ENCODE measurements at regions not wholly inside any gene's neighbourhood (a gene's known extent, or its start where the extent isn't known, plus 50 kb on each side); places are given as distances from the start of the nearest gene placed in this dataset.

GRCh38 chr10:35743351-35743750 is 101.3 kb upstream of the FZD8 start:
- DNase-seq (ENCODE audit: low spot score), result no peak

DNA sequence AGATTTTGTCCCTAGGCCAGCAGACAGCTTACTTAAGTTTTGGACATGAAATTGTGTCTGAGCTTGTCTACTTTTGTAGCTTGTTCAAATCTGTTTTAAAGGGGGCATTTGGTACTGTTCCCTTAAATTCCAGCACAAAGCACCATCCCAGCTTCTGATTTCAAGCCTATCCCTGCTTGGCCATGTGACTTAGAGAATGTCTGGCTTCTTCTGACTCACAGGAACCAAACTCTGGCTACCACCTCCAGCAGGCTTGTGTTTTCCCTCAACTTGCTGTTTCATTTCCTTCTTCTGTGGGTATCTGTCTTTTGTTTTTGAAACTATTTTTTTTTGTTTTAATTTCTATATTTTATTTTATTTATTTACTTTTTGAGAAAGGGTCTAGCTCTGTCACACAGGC is 97.9 kb upstream of the FZD8 start:
- no peak for DNase-seq (ENCODE audit: low spot score)

GRCh38 chr10:35735412-35735811 is 93.3 kb upstream of the FZD8 start:
- no peak for DNase-seq (ENCODE audit: low spot score)

- DNase-seq (ENCODE audit: low spot score), result no peak
Observed at GRCh38 chr10:35731828-35732227, 89.7 kb upstream of the FZD8 start.

DNA sequence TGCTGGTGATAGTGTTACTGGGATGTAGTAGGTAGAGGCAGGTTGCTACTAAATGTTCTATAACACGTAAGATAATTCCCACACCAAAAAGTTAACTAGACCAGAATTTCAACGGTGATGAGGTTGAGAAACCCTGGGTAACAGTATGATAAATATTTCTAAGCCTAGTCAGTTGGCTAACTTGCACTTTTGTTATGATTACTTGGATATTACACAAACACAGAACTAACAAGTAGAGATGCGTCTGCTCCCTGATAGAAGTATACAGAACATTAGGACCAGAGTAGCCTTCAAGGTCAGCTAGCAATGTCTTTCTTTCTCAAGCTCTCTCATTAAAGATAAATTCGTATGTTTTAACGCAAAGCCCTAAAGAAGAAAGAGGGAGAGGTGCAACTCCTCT is 86.2 kb upstream of the FZD8 start:
- DNase-seq (ENCODE audit: low spot score), result no peak

DNA sequence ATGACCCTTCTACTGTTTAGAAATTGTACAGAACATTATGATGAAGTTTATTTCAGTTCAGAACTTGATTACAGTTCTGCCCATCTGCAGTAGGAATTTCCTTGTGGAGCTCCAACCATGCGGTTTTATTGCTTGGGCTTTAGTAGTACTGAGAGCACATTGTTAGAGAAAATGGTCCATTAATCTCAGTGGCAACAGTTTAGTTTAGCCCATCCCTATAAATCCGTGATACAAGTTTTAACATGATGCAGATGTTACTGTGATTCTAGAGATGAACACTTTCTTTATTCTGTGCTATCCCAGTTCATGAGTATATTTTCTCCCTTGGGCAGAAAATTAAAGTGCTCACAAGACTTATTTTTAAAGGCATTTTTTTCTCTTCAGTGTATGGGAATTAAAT is 84.8 kb upstream of the FZD8 start:
- DNase-seq (ENCODE audit: low spot score), result no peak

DNA sequence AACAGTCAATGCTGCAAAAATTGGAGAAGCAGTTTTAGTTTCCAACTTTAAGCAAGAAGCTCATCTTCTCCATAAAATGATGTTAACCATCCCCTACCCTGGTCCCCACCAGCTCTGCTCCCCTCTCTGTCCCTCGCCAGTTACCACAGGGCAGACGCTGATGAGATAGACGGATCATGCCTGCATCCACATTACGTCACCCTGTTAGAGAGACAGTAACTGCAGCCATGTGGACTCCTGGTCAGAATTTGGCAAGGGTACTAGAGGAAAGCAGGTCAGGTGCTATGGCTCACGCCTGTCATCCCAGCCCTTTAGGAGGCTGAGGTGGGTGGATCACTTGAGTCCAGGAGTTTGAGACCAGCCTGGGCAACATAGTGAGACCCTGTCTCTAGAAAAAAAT is 81.9 kb upstream of the FZD8 start:
- no peak for DNase-seq (ENCODE audit: low spot score)

DNA sequence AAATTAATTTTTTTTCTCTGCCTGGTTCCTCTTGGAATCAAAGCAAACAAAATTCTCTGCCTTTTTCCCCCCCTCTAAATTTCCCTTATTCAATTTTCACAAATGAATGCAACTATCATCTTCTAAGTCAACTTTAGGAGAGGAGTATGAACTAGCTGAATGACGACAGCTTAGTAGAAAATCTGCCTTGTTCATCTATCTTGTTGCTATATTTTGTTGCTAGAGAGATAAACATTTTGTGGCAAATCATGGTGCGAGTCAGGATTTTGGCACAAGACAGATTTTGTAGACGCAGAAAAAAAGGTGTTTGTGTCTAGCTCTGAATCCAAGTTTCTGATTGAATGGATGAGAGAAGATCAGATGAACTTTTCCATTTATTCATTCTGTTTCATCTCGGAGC is 81.0 kb upstream of the FZD8 start:
- DNase-seq (ENCODE audit: low spot score), result no peak

DNA sequence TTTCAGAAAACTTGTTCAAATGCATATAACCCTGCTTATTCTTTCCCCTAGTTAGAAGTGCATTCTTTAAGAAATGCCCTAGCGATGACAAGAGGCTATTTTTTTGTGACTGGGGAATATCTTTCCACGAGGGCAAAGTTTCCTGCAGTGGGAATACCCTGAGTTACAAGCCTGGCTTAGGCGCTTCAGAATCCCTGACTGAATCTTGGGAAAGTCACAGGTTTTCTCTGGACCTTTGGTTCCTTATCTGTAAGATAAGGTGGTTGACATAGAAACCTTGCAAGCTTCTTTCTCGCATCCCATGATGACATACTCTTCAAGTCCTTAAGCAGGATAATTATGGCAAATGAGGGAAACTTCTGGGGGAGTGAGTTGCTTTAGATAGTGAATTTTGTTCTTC is 80.5 kb upstream of the FZD8 start:
- DNase-seq (ENCODE audit: low spot score), result no peak

DNA sequence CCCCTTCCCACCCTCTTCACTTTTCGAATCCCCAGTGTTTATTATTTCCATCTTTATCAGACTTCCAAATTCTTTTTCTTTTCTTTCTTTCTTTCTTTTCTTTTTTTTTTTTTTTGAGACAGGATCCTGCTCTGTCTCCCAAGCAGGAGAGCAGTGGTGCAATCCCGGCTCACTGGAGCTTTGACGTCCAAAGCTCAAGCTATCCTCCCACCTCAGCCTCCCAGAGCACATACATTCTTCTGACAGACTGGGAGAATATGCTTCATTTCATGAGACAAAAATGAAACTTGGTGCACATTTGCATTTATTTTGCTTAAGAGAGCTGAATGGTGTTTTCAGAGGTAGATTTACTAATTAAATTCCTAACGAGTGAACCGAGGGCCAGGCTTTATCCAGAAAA is 80.1 kb upstream of the FZD8 start:
- DNase-seq (ENCODE audit: low spot score), result no peak

DNA sequence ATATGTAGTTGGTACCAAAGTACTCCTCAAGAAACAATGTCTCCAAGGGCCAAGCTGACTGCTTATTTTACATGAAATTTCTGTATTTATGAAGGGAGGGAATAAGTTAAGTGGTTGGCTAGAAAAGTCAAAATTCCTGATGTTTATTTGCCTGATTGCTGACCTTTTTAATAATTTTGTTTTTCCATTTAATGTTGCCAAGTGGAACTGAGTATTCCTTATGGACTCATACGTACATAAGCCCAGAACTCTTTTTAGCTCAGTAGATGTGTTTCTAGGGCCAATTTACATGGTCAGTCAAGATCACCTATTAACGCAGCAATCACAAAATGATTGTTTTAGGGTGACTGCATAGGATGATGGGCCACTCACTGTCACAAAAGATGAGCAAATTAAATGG is 78.3 kb upstream of the FZD8 start:
- DNase-seq (ENCODE audit: low spot score), result no peak

DNA sequence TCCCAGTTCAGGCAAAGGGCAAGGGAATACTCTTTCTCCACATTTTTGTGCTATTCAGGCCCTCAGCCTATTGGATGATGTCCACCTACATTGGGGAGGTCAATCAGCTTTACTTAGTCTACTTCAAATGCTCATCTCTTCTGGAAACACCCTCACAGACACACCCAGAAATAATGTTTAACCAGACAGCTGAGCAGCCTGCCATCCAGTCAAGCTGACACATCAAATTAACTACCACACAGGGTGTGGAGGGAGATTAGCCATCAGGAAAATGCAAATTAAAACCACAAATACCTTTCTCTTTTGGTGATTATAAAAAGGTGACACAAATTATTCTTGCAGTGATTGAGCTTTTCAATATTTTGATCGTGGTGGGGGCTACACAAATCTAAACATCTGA is 74.7 kb upstream of the FZD8 start:
- DNase-seq (ENCODE audit: low spot score), result no peak

DNA sequence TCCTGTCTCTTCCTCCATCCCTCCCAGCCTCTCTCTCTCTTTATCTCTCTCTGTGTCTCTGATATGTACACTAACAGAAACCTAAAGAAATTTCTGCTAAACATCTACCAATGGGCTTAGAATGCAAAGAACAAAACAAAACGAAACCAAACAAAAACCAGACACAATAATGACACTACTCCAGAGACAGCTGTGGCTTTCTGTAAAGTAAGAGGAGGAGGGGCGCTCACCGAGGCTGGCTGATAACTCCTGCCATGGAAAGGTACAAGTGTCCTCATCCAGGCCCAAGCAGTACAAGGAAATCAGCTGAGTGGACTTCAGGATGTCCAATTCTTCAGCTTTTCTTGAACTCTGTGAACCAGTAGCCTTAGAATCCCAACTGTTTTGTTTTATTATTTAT is 70.4 kb upstream of the FZD8 start:
- DNase-seq (ENCODE audit: low spot score), result no peak

DNA sequence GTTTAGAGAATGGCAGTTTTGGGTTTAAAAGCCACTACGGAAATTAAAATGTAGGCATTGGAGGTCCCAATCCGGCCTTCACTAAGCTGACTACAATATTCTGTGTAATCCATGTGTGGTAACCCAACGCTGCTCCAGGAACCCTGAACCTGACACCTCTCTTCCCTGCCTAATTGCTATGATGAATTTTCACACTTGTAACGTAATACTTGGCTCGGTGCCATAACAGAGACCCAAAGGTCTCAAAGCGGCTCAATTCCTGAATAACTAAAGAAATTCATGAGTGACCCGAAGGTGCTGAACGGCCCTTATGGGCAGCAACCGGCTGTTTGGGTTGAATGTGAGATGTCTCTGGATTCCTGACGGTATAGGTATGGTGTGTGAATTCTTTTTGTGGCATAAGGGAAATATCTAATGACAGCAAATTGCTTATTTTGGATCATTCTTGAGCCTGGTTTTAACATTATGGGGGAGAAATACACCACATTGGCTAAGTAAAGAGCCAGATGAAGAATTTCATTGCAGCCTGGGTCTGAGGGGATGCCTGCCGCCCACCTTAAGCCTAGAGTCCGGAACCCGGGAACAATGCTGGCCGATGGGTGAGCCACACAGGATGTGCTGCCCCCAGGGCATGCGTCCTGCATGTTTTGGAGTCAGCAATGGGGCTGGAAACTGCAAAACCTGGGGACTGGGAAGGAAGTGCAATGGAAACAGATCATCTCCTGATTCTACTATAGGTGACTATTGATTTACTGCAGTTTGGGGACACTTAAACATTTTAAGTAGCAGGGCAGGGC is 69.7 kb upstream of the FZD8 start:
- DNase-seq (ENCODE audit: low spot score), result no peak

GRCh38 chr10:35707642-35708425 is 65.7 kb upstream of the FZD8 start:
- DNase-seq (ENCODE audit: low spot score), result no peak

- DNase-seq (ENCODE audit: low spot score), result no peak
Observed at GRCh38 chr10:35706959-35707358, 64.9 kb upstream of the FZD8 start.

DNA sequence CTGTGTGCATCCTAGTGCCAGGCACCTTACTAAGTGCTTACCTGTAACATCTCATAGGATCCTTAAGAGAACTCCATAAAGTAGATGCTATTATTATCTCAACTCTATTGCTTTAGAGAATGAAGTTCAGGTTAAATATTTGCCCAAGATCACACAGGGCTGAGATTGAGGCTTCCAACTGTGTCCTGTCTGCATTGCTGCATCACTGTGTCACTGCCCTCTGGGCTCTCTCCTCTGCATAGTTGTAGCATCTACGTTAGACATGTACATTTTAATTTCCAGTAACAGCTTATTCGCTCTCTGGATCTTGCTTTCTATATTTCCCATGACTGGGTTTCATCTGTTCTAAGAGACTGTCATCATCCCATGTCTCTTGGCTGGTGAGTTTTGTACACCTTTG is 63.6 kb upstream of the FZD8 start:
- no peak for DNase-seq (ENCODE audit: low spot score)

DNA sequence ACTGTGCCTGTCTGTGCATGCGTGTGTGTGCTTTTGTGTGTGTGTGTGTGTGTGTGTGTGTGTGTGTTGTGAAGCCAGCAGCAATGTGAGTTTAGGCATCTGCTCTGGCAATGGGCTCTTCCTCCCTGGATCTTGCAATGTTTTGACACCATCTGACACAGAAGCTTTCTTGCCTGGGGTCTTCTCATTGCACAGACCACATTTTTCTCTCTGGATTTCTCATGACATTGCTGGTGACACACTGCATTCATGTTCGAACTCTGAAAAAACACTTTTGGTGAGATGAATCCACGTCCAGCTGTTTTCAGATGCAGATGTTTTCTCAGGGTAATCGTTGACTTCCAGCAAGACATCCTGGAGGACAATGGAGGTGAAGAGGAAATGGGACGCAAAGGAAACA is 63.0 kb upstream of the FZD8 start:
- DNase-seq (ENCODE audit: low spot score), result no peak

GRCh38 chr10:35704401-35704800 is 62.3 kb upstream of the FZD8 start:
- no peak for DNase-seq (ENCODE audit: low spot score)

GRCh38 chr10:35700487-35700882 is 58.4 kb upstream of the FZD8 start:
- DNase-seq (ENCODE audit: low spot score), result no peak

- no peak for DNase-seq (ENCODE audit: low spot score)
Observed at GRCh38 chr10:35699848-35700486, 57.9 kb upstream of the FZD8 start.

DNA sequence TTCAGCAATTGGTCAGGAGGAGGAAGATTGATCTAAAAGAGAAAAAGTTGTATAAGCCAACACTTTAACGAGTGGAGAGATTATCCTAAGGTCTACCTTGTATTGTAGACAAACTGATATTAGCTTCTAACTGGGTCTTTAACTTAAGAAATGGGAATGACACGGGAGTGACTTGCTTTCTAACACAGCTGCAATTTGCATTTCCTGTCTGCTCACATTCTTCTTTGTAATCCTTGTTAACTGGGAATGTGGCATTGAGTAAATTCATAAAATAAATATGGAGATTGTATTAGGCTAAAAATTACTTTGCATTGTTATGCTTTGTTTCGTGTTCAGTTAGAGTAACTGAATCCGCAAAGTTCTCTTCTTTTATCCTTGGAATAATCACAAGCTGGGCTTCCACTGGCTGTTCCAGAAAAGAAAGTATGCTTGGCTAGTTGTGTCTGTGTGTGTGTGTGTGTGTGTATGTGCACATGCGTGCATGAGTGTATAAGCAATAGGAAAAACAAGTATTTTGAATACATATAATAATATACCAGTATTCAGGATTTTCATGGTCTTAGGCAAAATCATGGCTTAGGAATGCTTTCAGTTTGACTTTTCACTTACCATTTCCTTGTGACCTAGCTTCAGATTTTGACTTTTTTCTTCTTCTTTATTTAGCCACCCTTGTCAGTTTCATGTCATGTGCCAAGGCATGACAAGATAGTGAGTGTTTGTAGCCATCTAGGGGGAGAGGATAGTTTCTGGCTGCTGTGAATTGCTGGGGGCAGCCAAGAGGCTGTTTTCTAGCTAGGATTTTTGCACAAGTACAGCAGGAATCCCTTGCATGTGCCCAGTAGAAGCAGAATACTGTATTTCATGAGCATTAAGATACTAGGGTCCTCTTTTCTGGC is 54.5 kb upstream of the FZD8 start:
- no peak for DNase-seq (ENCODE audit: low spot score)
